ENCODE measurements at regions not wholly inside any gene's neighbourhood (a gene's known extent, or its start where the extent isn't known, plus 50 kb on each side); places are given as distances from the start of the nearest gene placed in this dataset.

GRCh38 chr18:2083691-2084090 is 487.6 kb downstream of the METTL4 start:
- DNase-seq = no peak

GRCh38 chr18:2086439-2086838 is 484.9 kb downstream of the METTL4 start:
- no peak for DNase-seq

- no peak for DNase-seq
Measured at GRCh38 chr18:2087877-2088673, 483.2 kb downstream of the METTL4 start.

DNA sequence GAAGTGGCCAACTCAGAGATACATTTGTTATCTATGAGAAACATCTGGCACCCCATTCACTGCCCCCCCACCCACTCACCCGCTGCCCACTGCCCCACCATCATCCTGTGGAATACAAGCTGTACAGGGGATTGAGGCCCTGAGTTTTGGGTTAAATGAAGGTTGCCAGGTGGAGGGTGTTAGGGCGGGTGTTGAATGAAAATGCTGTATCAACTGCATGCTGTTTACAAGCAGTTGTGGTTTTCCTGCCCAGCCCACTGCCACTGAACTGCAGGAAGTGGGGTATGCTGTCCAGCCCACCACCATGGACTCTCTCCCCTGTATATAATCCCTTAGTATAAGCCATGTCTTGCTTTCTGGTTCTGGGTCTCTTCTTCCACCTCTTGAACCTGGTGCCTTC is 481.9 kb downstream of the METTL4 start:
- DNase-seq = no peak

GRCh38 chr18:2091937-2092336 is 479.4 kb downstream of the METTL4 start:
- DNase-seq = no peak

GRCh38 chr18:2096551-2096950 is 474.8 kb downstream of the METTL4 start:
- no peak for DNase-seq

DNA sequence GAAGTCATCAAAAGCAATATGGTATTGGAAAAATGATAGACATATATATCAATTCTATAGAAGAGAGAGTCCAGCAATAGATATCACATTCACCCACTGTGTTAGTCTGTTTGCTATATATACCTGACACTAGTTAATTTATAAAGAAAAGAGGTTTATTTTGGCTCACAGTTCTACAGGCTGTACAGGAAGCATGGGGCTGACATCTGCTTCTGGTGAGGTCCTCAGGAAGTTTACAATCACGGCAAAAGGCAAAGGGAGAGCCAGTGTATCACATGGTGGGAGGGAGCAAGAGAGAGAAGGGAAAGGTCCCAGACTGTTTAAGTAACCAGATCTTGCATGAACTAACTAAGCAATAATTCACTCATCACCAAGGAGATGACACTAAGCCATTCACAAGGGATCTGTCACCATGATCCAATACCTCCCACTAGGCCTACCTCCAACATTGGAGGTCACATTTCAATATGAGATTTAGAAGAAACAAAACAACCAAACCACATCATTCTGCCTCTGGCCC is 470.6 kb downstream of the METTL4 start:
- no peak for DNase-seq

- no peak for DNase-seq
Measured at GRCh38 chr18:2102022-2102421, 469.3 kb downstream of the METTL4 start.

DNA sequence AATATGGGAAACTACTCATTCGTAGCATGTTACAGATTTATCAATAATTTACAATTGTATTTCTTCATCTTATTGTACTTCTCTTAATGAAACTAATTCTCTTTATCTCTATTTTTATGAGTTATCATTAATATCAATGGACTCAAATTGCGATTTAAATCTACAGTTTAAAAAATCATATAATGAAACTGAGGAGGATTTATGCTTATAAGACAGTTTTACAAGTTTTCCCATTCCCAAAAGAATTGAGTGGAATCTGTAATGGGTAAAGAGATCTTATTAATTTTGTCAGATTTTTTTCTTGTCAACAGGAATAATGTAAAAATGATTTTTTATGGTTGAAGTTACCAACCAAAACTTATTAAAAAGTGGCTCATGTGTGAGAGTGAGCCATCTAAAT is 468.0 kb downstream of the METTL4 start:
- no peak for DNase-seq

DNA sequence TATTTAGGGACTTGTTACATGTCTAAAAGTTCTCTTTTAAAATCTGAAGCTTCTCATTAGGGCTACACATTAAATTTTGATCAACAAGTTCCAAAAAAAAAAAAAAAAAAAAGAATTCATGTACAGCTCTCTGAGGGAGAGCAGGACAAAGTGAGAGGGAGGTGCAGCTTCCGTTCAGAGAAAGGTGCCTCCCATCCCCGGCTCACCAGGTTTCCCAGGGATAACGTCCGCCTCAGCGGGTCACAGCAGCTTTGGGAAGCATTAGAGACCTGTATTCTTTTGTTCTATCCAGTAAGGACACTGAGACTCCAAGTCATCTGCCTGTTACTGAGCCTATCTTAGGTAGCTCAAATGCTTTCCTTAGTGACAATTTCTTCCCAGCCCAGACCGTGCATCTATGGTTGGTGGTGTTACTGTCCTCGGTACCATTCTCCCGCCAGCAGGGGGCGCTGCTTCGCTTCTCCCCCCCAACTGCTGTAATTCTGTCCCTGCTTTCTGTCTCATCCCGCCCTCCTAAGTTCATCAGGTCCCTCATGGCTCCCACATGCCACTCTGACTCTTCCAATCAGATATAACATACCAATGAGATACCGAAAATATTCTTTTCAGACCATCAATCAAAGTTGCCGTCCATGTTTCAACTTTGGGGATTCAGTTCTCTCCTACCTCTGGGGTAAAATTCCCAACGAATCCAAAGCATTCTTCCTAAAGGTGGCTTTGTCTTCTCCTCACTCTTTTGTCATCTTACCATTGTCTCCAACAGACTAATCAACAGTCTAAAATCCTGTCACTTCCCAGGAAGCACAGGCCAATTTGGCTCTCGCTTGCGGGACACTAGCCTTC is 466.5 kb downstream of the METTL4 start:
- peak; percentile 15 for DNase-seq

DNA sequence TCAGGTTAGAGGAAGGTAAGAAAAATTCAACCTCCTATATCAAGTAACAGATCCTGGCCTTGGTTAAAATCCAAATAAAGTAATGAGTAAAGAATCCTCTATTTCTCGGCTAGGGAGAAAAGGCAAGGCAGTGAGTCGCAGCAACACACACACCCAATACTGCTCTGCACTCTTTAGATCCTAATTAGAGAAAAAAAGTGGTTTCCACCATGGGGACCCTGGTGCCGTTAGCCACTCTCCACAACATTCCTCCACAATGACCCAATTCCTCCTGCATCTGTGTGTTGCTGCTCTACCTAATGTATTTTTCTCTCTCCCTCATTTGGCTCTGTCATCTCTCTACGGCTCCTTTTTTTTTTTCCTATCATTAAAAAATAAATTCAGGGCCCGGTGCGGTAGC is 462.7 kb downstream of the METTL4 start:
- DNase-seq = no peak

GRCh38 chr18:2111456-2111855 is 459.8 kb downstream of the METTL4 start:
- no peak for DNase-seq

- no peak for DNase-seq
Measured at GRCh38 chr18:2112435-2113045, 458.8 kb downstream of the METTL4 start.

GRCh38 chr18:2114289-2114688 is 457.0 kb downstream of the METTL4 start:
- DNase-seq = no peak

- no peak for DNase-seq
Measured at GRCh38 chr18:2114765-2115164, 456.5 kb downstream of the METTL4 start.

DNA sequence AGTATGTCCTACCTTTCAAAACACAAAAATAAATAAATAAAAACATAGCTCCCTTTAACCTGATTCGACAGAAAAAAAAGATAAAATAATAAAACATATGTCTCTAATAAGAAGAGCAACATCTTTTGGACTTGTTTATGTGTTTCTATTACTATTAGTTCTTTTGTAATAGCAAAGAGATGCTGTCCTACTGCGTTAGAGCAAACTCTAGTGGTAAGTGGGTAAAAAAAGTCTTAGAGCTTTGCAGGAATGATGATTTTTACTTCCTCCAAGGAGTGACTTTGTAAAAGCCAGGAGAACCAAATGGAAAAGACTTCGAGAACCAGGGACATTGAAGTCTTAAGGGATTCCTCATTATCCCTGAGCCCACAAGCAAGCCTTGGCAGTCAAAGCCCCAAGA is 450.1 kb downstream of the METTL4 start:
- no peak for DNase-seq

DNA sequence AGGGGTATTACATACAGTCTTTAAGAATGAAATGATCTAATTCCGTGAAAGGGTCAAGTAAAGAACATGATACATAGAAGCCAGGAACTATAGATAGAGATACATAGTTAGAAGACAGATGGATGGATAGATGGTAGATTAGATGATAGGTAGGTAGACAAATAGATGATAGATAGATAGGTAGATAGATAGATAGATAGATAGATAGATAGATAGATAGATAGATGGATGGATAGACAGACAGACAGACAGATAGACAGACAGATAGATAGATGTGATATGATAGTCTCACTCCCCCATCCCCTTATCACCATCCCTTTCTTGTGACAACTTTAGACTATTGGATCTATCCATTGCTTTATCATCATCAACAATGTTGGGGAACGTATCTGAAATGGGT is 448.2 kb downstream of the METTL4 start:
- DNase-seq = no peak

- no peak for DNase-seq
Measured at GRCh38 chr18:2134364-2134763, 436.9 kb downstream of the METTL4 start.

DNA sequence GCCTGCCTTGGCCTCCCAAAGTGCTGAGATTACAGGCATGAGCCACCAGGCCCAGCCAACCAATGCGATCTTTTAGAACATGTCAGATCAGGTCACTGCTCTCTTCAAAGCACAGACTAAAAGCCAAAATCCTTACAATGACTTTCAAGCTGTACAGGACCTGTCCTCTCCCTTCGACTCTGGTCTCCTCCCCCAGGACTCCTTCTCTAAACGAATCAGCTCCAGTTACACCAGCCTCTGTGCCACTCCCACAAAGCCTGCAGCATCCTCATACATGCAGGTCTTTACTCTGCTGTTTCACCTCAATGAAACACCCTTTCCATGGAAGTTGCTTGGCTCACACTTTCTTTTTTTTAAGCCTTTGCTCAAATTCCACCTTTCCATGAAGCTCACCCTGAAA is 436.0 kb downstream of the METTL4 start:
- no peak for DNase-seq

- DNase-seq = no peak
Measured at GRCh38 chr18:2138552-2138951, 432.8 kb downstream of the METTL4 start.

GRCh38 chr18:2139691-2140090 is 431.6 kb downstream of the METTL4 start:
- no peak for DNase-seq

DNA sequence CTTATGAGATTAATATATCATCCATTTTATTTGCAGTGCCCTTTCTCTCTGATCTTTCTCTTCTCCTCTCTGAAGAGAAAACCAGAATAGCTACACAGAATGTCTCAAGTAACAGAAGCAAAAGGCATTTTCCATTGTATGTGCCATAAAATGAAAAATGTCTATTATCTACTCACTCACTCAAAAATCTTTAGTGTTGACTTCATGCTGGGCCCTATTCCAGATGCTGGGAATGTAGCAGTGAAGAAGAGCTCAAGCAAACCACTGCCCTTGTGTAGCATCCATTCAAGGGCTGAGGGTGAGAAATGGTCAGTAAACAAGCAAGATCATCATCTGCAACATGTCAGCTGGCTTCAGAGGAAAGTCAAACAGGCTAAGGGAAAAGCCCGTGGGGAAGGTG is 427.7 kb downstream of the METTL4 start:
- no peak for DNase-seq

- no peak for DNase-seq
Measured at GRCh38 chr18:2144811-2145210, 426.5 kb downstream of the METTL4 start.

DNA sequence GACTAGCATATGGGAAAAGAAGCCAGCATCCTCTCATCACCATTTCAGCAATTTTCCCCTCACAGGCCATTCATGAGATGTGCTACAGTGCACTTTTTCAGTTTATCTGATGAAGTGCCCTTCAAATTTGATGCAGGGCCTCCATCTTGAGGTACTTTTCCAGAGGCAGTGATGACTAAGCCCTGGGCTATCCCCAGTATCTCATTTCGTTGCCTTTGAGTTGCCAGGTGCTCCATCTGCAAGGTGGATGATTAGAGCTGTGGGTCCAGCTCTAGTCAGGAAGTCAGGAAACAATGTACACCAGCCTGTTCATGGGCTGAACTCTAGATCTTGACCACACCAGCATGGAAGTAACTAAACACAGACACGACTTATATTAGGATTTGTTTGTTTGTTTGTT is 425.2 kb downstream of the METTL4 start:
- no peak for DNase-seq

Measured in NCI-H1105 (cell line).